Keratinocyte (primary cell): ENCODE measurements at regions not wholly inside any gene's neighbourhood (a gene's known extent, or its start where the extent isn't known, plus 50 kb on each side); places are given as distances from the start of the nearest gene placed in this dataset.

ENCODE experiments used
- EZH2 ChIP-seq: IDR thresholded peaks from one replicate; pipeline ENCODE4 v1.6.1; 2012; ENCODE audit warnings: inconsistent platforms, mild to moderate bottlenecking, low read length, moderate library complexity
- TF ChIP-seq, protein P1 (sequence below), 3 experiments: IDR thresholded peaks in 1 of 3; conservative IDR thresholded peaks in 1 of 3; optimal IDR thresholded peaks in 1 of 3; 2 replicates in 2 of 3; 3 replicates in 1 of 3; pipeline versions ENCODE3 to v1.5.1; 2011; ENCODE audit warnings: low read length in 3 of 3, mild to moderate bottlenecking in 3 of 3, moderate library complexity in 2 of 3, control low read depth in 1 of 3, inconsistent platforms in 1 of 3; ENCODE audit not compliant: insufficient read depth in 2 of 3; ENCODE audit errors: extremely low read depth in 1 of 3

DNA sequence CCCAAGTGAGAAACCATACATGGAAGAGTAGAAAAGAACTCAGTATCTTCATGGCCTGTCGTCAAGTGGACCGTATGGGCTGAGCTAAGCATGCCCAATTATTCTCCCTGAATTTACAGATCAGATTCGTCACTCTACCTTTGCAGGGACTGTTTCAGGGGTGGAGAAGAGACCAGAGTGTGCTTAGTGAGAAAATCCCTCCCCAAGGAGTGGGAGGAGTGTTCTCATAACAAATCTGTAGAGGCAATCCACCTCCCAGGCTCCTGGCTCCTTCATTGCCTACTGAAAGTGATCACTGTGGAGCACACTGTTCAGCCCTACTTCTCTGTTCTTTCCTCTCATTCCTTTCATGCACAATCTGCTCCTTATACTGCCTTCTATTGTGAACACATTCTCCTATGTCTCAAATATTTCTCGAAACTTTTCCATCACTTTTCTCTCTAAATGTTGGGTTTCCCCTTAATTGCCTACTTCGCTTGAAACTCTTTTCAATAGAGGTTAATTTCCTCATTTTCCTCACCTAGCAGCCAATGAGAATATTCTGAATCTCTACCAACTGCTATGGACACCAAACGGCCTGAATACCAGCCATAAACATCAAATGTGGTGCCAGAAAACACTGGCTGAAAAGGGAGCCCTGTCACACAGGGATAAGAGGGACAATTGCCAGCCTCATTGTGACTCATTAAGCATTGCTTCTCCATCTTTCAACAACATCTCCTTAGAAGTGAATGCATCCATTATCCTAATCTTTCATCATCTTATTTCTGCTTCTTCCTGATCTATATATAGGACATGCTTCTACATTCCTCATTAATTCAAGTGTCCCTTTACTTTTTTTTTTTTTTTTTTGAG, 398.3 kb downstream of the UTRN start:
- TF ChIP-seq, protein P1, sequence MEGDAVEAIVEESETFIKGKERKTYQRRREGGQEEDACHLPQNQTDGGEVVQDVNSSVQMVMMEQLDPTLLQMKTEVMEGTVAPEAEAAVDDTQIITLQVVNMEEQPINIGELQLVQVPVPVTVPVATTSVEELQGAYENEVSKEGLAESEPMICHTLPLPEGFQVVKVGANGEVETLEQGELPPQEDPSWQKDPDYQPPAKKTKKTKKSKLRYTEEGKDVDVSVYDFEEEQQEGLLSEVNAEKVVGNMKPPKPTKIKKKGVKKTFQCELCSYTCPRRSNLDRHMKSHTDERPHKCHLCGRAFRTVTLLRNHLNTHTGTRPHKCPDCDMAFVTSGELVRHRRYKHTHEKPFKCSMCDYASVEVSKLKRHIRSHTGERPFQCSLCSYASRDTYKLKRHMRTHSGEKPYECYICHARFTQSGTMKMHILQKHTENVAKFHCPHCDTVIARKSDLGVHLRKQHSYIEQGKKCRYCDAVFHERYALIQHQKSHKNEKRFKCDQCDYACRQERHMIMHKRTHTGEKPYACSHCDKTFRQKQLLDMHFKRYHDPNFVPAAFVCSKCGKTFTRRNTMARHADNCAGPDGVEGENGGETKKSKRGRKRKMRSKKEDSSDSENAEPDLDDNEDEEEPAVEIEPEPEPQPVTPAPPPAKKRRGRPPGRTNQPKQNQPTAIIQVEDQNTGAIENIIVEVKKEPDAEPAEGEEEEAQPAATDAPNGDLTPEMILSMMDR (optimal IDR thresholded peaks at IDR 0.05 in 1 of 3, IDR thresholded peaks at IDR 0.05 in 1 of 3, conservative IDR thresholded peaks at IDR 0.05 in 1 of 3; ENCODE audit: extremely low read depth in 1 of 3, insufficient read depth in 2 of 3, low read length in 3 of 3): no peak
- no peak for TF ChIP-seq EZH2
